ENCODE measurements at regions not wholly inside any gene's neighbourhood (a gene's known extent, or its start where the extent isn't known, plus 50 kb on each side); places are given as distances from the start of the nearest gene placed in this dataset.
"Not testable (repeated sequence)": the region's sequence is repeated elsewhere in the genome, so short reads cannot be mapped to it uniquely, and the experiment has no call there.

GRCh38 chr10:65751218-65751617, 1174.6 kb upstream of the LRRTM3 start:
- DNase-seq (ENCODE audit: low read depth in 1 of 2, low spot score in 1 of 2), result peak in 1 of 2 experiments; percentile 61
- in situ Hi-C loops (cut with HindIII; ENCODE audit: low pct_unique_long_range_greater_than_20kb, low sequenced_read_pairs), result no loop called here
- TF ChIP-seq JUND (IDR thresholded peaks at IDR 0.05; ENCODE audit: low read depth), result no peak

GRCh38 chr10:65751896-65752295, 1173.9 kb upstream of the LRRTM3 start:
- TF ChIP-seq JUND (IDR thresholded peaks at IDR 0.05; ENCODE audit: low read depth), result no peak
- in situ Hi-C loops (cut with HindIII; ENCODE audit: low pct_unique_long_range_greater_than_20kb, low sequenced_read_pairs), result no loop called here
- no peak for DNase-seq (ENCODE audit: low read depth in 1 of 2, low spot score in 1 of 2)

DNA sequence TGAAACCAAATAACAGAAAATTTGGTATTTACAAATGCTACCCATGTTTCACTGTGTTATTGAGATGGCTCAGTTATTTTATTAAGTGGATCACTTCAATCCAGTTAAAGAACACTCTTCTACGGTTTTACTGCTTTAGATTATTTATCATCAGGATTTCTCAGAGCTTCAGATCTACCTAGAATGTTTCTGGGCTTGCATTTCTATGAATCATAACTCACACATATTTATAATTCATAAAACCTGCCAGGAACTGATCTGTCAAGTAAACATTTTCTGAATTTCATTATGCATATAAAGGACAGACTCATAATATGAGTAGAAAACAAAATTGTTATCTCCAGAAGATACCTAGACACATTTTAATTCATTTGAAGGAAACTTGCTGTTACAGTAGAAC, 1172.3 kb upstream of the LRRTM3 start:
- DNase-seq (ENCODE audit: low read depth in 1 of 2, low spot score in 1 of 2), result no peak
- no peak for TF ChIP-seq JUND (IDR thresholded peaks at IDR 0.05; ENCODE audit: low read depth)
- in situ Hi-C loops (cut with HindIII; ENCODE audit: low pct_unique_long_range_greater_than_20kb, low sequenced_read_pairs), result no loop called here

GRCh38 chr10:65754112-65754511, 1171.7 kb upstream of the LRRTM3 start:
- in situ Hi-C loops (cut with HindIII; ENCODE audit: low pct_unique_long_range_greater_than_20kb, low sequenced_read_pairs), result no loop called here

GRCh38 chr10:65762311-65762710, 1163.5 kb upstream of the LRRTM3 start:
- no peak for DNase-seq (ENCODE audit: low read depth in 1 of 2, low spot score in 1 of 2)
- no peak for TF ChIP-seq JUND (IDR thresholded peaks at IDR 0.05; ENCODE audit: low read depth)
- in situ Hi-C loops (cut with HindIII; ENCODE audit: low pct_unique_long_range_greater_than_20kb, low sequenced_read_pairs), result no loop called here

More at GRCh38 chr10:65754112-65754511, 1171.7 kb upstream of the LRRTM3 start:
- TF ChIP-seq JUND (IDR thresholded peaks at IDR 0.05; ENCODE audit: low read depth), result no peak
- peak in 1 of 2 experiments; percentile 15 for DNase-seq (ENCODE audit: low read depth in 1 of 2, low spot score in 1 of 2)

- TF ChIP-seq JUND (IDR thresholded peaks at IDR 0.05; ENCODE audit: low read depth), result no peak
- no peak for DNase-seq (ENCODE audit: low read depth in 1 of 2, low spot score in 1 of 2)
- in situ Hi-C loops (cut with HindIII; ENCODE audit: low pct_unique_long_range_greater_than_20kb, low sequenced_read_pairs), result no loop called here
These were observed 1160.8 kb upstream of the LRRTM3 start for GRCh38 chr10:65765006-65765541.

GRCh38 chr10:65769828-65770227, 1156.0 kb upstream of the LRRTM3 start:
- no peak for DNase-seq (ENCODE audit: low read depth in 1 of 2, low spot score in 1 of 2)
- TF ChIP-seq JUND (IDR thresholded peaks at IDR 0.05; ENCODE audit: low read depth), result no peak
- in situ Hi-C loops (cut with HindIII; ENCODE audit: low pct_unique_long_range_greater_than_20kb, low sequenced_read_pairs), result no loop called here

- no peak for DNase-seq (ENCODE audit: low read depth in 1 of 2, low spot score in 1 of 2)
- in situ Hi-C loops (cut with HindIII; ENCODE audit: low pct_unique_long_range_greater_than_20kb, low sequenced_read_pairs), result no loop called here
- TF ChIP-seq JUND (IDR thresholded peaks at IDR 0.05; ENCODE audit: low read depth), result no peak
These were observed 1147.1 kb upstream of the LRRTM3 start for GRCh38 chr10:65778753-65779152.

DNA sequence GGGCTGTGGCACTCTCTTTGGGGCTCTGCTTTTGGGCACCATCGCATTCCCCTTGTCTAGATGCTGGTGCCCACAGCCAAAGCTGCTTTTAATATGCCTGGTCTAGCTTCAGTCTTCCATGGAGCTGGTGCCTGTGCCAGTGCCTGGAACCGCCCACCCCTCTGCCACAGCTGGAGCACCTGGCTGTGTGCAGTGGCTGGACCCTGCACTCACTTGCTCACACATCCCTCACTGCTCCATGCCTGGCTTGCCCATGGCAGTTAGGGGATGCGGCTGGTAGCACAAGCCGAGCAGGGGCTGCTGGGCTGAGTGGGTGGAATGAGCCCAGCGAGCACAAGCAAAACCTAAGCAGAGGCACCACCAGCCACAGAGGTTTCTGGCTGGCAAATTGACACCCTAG, 1145.9 kb upstream of the LRRTM3 start:
- no peak for TF ChIP-seq JUND (IDR thresholded peaks at IDR 0.05; ENCODE audit: low read depth)
- in situ Hi-C loops (cut with HindIII; ENCODE audit: low pct_unique_long_range_greater_than_20kb, low sequenced_read_pairs), result no loop called here
- DNase-seq (ENCODE audit: low read depth in 1 of 2, low spot score in 1 of 2), result no peak

- no peak for TF ChIP-seq JUND (IDR thresholded peaks at IDR 0.05; ENCODE audit: low read depth)
- DNase-seq (ENCODE audit: low read depth in 1 of 2, low spot score in 1 of 2), result no peak
- in situ Hi-C loops (cut with HindIII; ENCODE audit: low pct_unique_long_range_greater_than_20kb, low sequenced_read_pairs), result no loop called here
These were observed 1139.6 kb upstream of the LRRTM3 start for GRCh38 chr10:65786279-65786678.

GRCh38 chr10:65787571-65787970, 1138.3 kb upstream of the LRRTM3 start:
- TF ChIP-seq JUND (IDR thresholded peaks at IDR 0.05; ENCODE audit: low read depth), result no peak
- in situ Hi-C loops (cut with HindIII; ENCODE audit: low pct_unique_long_range_greater_than_20kb, low sequenced_read_pairs), result no loop called here

DNA sequence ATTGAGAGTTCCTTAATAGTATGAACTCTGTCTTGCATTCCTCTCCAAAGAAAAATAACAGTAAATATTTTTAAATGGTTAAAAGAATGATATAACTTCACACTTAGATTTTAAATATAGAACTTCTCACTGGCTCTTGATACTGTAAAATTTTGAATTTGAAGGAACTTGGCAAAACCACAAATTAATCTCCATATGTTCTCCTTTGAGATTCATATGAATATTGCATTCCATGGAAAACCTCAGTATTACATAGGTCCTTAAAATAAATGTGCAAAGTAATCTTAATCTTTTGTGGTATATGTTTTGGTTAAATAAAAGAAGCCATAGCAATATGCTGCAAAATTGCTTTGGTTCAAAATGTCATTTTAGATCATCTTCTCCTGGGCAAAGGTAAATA, 1137.6 kb upstream of the LRRTM3 start:
- TF ChIP-seq JUND (IDR thresholded peaks at IDR 0.05; ENCODE audit: low read depth), result no peak
- no peak for DNase-seq (ENCODE audit: low read depth in 1 of 2, low spot score in 1 of 2)
- in situ Hi-C loops (cut with HindIII; ENCODE audit: low pct_unique_long_range_greater_than_20kb, low sequenced_read_pairs), result no loop called here

More at GRCh38 chr10:65787571-65787970, 1138.3 kb upstream of the LRRTM3 start:
- DNase-seq (ENCODE audit: low read depth in 1 of 2, low spot score in 1 of 2), result no peak

DNA sequence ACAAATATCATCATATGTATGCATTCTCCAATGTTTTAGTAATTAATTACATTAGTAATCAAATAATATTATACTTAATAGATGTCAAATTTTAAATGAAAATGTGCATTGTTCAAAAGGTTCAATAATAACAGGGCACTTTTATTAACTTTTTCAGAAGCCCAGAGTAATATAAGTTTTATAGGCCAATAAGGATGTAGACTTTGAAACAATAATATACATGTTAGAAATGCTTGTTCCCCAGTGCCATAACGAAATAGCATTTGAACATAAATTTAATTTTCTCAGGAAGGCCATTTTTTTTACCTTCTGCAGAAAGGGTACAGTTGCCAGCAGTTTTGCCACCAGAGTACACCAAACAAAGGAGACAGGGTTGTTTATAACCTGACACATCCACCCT, 1133.9 kb upstream of the LRRTM3 start:
- DNase-seq (ENCODE audit: low read depth in 1 of 2, low spot score in 1 of 2), result no peak
- in situ Hi-C loops (cut with HindIII; ENCODE audit: low pct_unique_long_range_greater_than_20kb, low sequenced_read_pairs), result no loop called here
- TF ChIP-seq JUND (IDR thresholded peaks at IDR 0.05; ENCODE audit: low read depth), result no peak

DNA sequence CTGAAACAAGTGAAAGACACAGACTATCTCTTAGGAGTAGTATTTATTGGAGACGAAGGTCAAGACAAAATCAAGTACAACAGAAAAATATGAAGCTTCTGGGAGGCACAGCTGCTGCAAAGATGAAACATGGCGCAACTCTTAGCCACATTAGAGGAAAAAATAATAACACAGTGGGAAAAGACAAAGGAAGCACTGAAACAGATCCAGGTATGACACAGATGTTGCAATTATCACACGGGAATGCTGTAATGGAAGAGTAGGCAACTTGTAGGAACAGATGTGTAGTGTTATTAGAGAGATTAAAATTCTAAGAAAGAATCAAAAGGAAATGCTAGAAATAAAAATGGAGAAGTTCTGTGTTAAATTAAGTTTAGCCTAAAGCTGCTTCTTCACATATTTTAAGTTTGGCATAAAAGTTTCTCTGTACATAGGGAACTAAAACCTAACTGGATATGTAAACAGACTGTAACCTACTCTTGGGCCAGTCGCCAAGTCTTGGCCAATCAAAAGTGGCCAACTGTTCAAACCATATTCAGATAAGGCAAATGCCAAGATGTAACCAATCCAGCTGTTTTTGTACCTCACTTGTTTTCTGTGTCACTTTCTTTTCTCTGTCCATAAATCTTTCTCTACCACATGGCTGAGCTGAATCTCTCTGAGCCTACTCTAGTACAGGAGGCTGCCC, 1132.0 kb upstream of the LRRTM3 start:
- DNase-seq (ENCODE audit: low read depth in 1 of 2, low spot score in 1 of 2), result peak in 1 of 2 experiments; percentile 39
- no peak for TF ChIP-seq JUND (IDR thresholded peaks at IDR 0.05; ENCODE audit: low read depth)
- in situ Hi-C loops (cut with HindIII; ENCODE audit: low pct_unique_long_range_greater_than_20kb, low sequenced_read_pairs), result no loop called here

DNA sequence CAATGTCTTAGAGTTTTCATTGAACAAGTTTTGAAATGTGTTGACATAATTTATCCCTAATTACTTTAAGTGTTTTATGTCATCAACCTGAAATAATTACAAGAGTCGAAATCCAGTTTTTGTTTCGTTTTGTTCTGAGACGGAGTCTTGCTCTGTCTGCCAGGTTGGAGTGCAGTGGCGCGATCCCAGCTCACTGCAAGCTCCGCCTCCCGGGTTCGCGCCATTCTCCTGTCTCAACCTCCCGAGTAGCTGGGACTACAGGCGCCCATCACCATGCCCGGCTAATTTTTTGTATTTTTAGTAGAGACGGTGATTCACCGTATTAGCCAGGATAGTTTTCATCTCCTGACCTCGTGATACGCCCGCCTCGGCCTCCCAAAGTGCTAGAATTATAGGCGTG, 1131.0 kb upstream of the LRRTM3 start:
- in situ Hi-C loops (cut with HindIII; ENCODE audit: low pct_unique_long_range_greater_than_20kb, low sequenced_read_pairs), result not testable (repeated sequence)
- peak in 1 of 2 experiments; percentile 15 for DNase-seq (ENCODE audit: low read depth in 1 of 2, low spot score in 1 of 2)
